Tibial artery (tissue), 4 donors: ENCODE measurements at regions not wholly inside any gene's neighbourhood (a gene's known extent, or its start where the extent isn't known, plus 50 kb on each side); places are given as distances from the start of the nearest gene placed in this dataset.

ENCODE experiments used
- DNase-seq, 2 donors: peaks; one replicate each; pipeline ENCODE4 v3.0.0-alpha.2; 2019
- H3K27ac ChIP-seq, 2 donors: fragments of 200-600 bp; sonication (generic) in 1 of 2; 1 replicate in 1 of 2; 2 replicates in 1 of 2; pipeline ENCODE4 v1.5.1; 2018 to 2019; ENCODE audit warnings: mild to moderate bottlenecking in 1 of 2
- H3K27me3 ChIP-seq, 2 donors: fragments of 200-600 bp; sonication (generic) in 1 of 2; one replicate each; pipeline versions ENCODE4 v1.5.1 to v1.6.0; 2016 to 2019
- H3K36me3 ChIP-seq, 3 donors: fragments of 200-600 bp; sonication (generic) in 2 of 3; one replicate each; pipeline ENCODE4 v1.5.1; 2016 to 2019; ENCODE audit warnings: mild to moderate bottlenecking in 2 of 3
- H3K4me1 ChIP-seq, 4 donors: fragments of 200-600 bp; sonication (generic) in 2 of 4; 1 replicate in 3 of 4; 2 replicates in 1 of 4; pipeline ENCODE4 v1.5.1; 2016 to 2019
- H3K4me3 ChIP-seq, 2 donors: fragments of 200-600 bp; sonication (generic) in 1 of 2; 1 replicate in 1 of 2; 2 replicates in 1 of 2; pipeline ENCODE4 v1.5.1; 2018 to 2019; ENCODE audit warnings: mild to moderate bottlenecking in 2 of 2
- H3K9me3 ChIP-seq, 3 donors: fragments of 200-600 bp; sonication (generic) in 1 of 3; one replicate each; pipeline ENCODE4 v1.5.1; 2016 to 2019
- CTCF ChIP-seq, 2 experiments: fragments of 200-600 bp in 1 of 2; fragments of 450-650 bp in 1 of 2; IDR thresholded peaks; one replicate each; pipeline ENCODE4 v1.5.1; 2017 to 2019; ENCODE audit warnings: antibody characterized with exemption in 2 of 2, mild to moderate bottlenecking in 1 of 2, moderate library complexity in 1 of 2
- intact Hi-C: fragments of 100-400 bp; cut with DNase I; formaldehyde crosslinking; loops from one replicate; pipeline ENCODE4 v1.15.0; 2023; ENCODE audit warnings: low total_unique reads

GRCh38 chr15:91710080-91710698 is 143.3 kb upstream of the SLCO3A1 start:
- H3K27me3 ChIP-seq, result no peaks in the 10 kb centered on the region
- no peak for DNase-seq
- H3K9me3 ChIP-seq, result no peaks in the 10 kb centered on the region
- no peak for TF ChIP-seq CTCF (IDR thresholded peaks at IDR 0.05)
- H3K36me3 ChIP-seq, result no peaks in the 10 kb centered on the region
- no peak overlapping the region for H3K27ac ChIP-seq
- H3K4me3 ChIP-seq, result no peak overlapping the region
- no peaks in the 10 kb centered on the region for H3K4me1 ChIP-seq
- intact Hi-C loops, result no loop called here

GRCh38 chr15:91711384-91712033 is 142.0 kb upstream of the SLCO3A1 start:
- H3K36me3 ChIP-seq, result no peaks in the 10 kb centered on the region
- no peaks in the 10 kb centered on the region for H3K27me3 ChIP-seq
- DNase-seq, result no peak
- no peak for TF ChIP-seq CTCF (IDR thresholded peaks at IDR 0.05)
- H3K27ac ChIP-seq, result no peak overlapping the region
- no peak overlapping the region for H3K4me3 ChIP-seq
- H3K9me3 ChIP-seq, result no peaks in the 10 kb centered on the region
- H3K4me1 ChIP-seq, result no peaks in the 10 kb centered on the region
- intact Hi-C loops, result no loop called here

GRCh38 chr15:91712286-91712685 is 141.2 kb upstream of the SLCO3A1 start:
- Histone ChIP-seq H3K4me3 (no peak overlapping the region), H3K4me1 (no peaks in the 10 kb centered on the region), H3K27ac (no peak overlapping the region), H3K9me3 (no peaks in the 10 kb centered on the region), H3K36me3 (no peaks in the 10 kb centered on the region), H3K27me3 (no peaks in the 10 kb centered on the region)
- TF ChIP-seq CTCF (IDR thresholded peaks at IDR 0.05), result no peak
- intact Hi-C loops, result no loop called here
- DNase-seq, result no peak

- DNase-seq, result no peak
- intact Hi-C loops, result loop anchor here (5.0 kb wide), 1 partner anchor 51 kb away; no protein-coding TSS in a partner anchor
- Histone ChIP-seq H3K36me3 (no peaks in the 10 kb centered on the region), H3K4me1 (no peaks in the 10 kb centered on the region), H3K9me3 (no peaks in the 10 kb centered on the region), H3K27me3 (peaks cover 0 to under 1% of the 10 kb centered on the region in 2 donors), H3K4me3 (no peak overlapping the region), H3K27ac (no peak overlapping the region)
- no peak for TF ChIP-seq CTCF (IDR thresholded peaks at IDR 0.05)
Observed at GRCh38 chr15:91716536-91716935, 137.0 kb upstream of the SLCO3A1 start.

- Histone ChIP-seq H3K4me1 (no peaks in the 10 kb centered on the region), H3K4me3 (no peak overlapping the region), H3K9me3 (no peaks in the 10 kb centered on the region), H3K27me3 (peaks cover 0 to 2% of the 10 kb centered on the region in 2 donors), H3K27ac (no peak overlapping the region), H3K36me3 (no peaks in the 10 kb centered on the region)
- intact Hi-C loops, result loop anchor here (5.0 kb wide), 1 partner anchor 49 kb away; no protein-coding TSS in a partner anchor
- no peak for TF ChIP-seq CTCF (IDR thresholded peaks at IDR 0.05)
- no peak for DNase-seq
Observed at GRCh38 chr15:91717811-91718210, 135.7 kb upstream of the SLCO3A1 start.
